OCI-LY1 (cell line): ENCODE measurements at regions not wholly inside any gene's neighbourhood (a gene's known extent, or its start where the extent isn't known, plus 50 kb on each side); places are given as distances from the start of the nearest gene placed in this dataset.

Experiments used
- EZH2 ChIP-seq: fragments of 200-600 bp; sonication (generic), shearing (Covaris generic); IDR thresholded peaks from 2 replicates; pipeline ENCODE4 v1.8.0; 2017; ENCODE audit warnings: borderline replicate concordance, mixed run types, mild to moderate bottlenecking, antibody characterized with exemption, low read length, moderate library complexity, mixed read lengths
- TF ChIP-seq, protein P1 (sequence below): fragments of 200-600 bp; sonication (generic), shearing (Covaris generic); IDR thresholded peaks from 2 replicates; pipeline ENCODE4 v1.5.1; 2017; ENCODE audit warnings: mild to moderate bottlenecking, antibody characterized with exemption, low read length, moderate library complexity, mixed read lengths

DNA sequence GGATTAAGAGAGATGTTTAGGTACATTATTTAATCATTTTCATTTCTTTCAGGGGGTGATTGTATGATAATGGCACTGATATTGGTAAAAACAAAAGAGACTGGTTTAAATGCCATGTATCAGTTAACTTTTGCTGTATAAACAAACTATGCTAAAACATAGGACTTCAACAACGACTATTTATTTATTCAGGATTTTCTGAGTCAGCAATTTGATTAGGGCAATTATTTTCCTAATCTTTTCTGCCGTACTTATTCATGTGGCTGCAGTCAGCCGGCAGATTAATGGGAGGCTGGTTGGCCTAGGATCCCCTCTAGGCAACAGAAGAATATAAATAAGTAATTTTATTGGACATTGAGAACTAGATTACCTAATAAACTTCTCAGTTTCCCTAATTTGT, 661.7 kb upstream of the RAG2 start:
- TF ChIP-seq, protein P1, sequence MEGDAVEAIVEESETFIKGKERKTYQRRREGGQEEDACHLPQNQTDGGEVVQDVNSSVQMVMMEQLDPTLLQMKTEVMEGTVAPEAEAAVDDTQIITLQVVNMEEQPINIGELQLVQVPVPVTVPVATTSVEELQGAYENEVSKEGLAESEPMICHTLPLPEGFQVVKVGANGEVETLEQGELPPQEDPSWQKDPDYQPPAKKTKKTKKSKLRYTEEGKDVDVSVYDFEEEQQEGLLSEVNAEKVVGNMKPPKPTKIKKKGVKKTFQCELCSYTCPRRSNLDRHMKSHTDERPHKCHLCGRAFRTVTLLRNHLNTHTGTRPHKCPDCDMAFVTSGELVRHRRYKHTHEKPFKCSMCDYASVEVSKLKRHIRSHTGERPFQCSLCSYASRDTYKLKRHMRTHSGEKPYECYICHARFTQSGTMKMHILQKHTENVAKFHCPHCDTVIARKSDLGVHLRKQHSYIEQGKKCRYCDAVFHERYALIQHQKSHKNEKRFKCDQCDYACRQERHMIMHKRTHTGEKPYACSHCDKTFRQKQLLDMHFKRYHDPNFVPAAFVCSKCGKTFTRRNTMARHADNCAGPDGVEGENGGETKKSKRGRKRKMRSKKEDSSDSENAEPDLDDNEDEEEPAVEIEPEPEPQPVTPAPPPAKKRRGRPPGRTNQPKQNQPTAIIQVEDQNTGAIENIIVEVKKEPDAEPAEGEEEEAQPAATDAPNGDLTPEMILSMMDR = no peak
- no peak for TF ChIP-seq EZH2
